Hepatocyte (in vitro differentiated cells): ENCODE measurements at regions not wholly inside any gene's neighbourhood (a gene's known extent, or its start where the extent isn't known, plus 50 kb on each side); places are given as distances from the start of the nearest gene placed in this dataset.

ENCODE experiments used
- EZH2 ChIP-seq: fragments of 200-600 bp; sonication (generic); IDR thresholded peaks from 2 replicates; pipeline ENCODE4 v1.6.1; 2016; ENCODE audit warnings: antibody characterized with exemption, mild to moderate bottlenecking, borderline replicate concordance
- EZH2phosphoT487 ChIP-seq: fragments of 200-600 bp; sonication (generic); IDR thresholded peaks from one replicate; pipeline ENCODE4 v1.6.1; 2018; ENCODE audit warnings: antibody characterized with exemption, mild to moderate bottlenecking, low read depth, moderate library complexity; ENCODE audit not compliant: unreplicated experiment, severe bottlenecking
- TF ChIP-seq, protein P1 (sequence below): fragments of 200-600 bp; sonication (generic); IDR thresholded peaks from 2 replicates; pipeline ENCODE4 v1.5.1; 2016; ENCODE audit warnings: antibody characterized with exemption, mild to moderate bottlenecking; ENCODE audit not compliant: poor library complexity

DNA sequence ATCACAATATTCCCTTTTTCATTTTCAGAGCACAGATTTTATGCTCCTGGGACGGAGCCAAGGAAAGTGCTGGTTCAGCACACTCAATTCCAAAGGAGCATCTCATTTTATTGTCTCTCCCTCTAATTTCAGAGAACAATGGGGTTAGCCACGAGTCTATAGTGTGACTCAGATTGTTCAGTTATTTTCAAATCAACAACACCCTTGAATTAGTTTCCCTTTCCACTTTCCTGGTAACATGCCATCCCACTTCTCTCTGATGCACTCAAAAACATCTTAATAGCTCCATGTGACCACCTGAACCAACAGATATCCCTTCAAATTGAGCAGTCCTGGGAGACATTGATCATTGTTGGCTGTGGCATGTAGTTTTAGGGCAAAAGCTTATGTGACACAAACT is 389.7 kb upstream of the MDFIC2 start:
- TF ChIP-seq, protein P1, sequence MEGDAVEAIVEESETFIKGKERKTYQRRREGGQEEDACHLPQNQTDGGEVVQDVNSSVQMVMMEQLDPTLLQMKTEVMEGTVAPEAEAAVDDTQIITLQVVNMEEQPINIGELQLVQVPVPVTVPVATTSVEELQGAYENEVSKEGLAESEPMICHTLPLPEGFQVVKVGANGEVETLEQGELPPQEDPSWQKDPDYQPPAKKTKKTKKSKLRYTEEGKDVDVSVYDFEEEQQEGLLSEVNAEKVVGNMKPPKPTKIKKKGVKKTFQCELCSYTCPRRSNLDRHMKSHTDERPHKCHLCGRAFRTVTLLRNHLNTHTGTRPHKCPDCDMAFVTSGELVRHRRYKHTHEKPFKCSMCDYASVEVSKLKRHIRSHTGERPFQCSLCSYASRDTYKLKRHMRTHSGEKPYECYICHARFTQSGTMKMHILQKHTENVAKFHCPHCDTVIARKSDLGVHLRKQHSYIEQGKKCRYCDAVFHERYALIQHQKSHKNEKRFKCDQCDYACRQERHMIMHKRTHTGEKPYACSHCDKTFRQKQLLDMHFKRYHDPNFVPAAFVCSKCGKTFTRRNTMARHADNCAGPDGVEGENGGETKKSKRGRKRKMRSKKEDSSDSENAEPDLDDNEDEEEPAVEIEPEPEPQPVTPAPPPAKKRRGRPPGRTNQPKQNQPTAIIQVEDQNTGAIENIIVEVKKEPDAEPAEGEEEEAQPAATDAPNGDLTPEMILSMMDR: no peak
- TF ChIP-seq EZH2: no peak
- TF ChIP-seq EZH2phosphoT487: no peak
